Activated CD4-positive, CD25-positive, alpha-beta regulatory T cell (primary cell): ENCODE measurements at regions not wholly inside any gene's neighbourhood (a gene's known extent, or its start where the extent isn't known, plus 50 kb on each side); places are given as distances from the start of the nearest gene placed in this dataset.

Source experiments
- DNase-seq, 4 experiments: peaks; one replicate each; lab custom pipeline; 2025; lab: John Stamatoyannopoulos, UW

- no peak for DNase-seq
These were observed 88.0 kb upstream of the SETBP1 start for GRCh38 chr18:44592639-44593038.

DNA sequence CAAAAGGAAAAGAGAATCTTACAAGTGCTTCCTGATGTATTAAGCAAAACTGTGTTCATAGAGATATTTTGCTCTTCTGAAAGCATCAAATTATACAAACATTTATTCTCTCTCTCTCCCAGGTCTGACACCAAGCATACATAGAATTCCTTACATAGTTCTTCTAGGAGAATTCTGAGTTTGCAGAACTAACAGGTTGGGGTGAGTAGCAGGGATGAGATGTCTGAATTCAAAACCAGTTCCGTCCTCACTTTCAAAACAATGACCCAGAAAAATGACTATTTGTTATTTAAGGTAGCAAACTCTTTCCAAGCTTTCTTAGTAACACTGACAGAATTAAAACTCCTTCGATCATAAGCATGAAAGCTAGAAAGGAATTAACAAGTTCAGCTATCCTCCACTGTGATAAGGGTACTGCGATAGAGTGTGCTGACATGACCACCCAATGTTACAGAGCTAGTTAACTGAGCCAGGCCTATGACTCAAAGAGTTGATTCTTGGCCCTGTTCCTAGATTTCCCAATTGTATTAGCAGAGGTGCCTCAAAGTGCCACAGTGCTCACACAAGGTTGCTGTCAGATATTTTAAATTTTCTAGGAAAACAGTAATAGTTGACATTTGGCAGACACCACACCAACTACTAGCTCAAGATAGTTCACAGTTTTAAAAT is 85.8 kb upstream of the SETBP1 start:
- no peak for DNase-seq

DNA sequence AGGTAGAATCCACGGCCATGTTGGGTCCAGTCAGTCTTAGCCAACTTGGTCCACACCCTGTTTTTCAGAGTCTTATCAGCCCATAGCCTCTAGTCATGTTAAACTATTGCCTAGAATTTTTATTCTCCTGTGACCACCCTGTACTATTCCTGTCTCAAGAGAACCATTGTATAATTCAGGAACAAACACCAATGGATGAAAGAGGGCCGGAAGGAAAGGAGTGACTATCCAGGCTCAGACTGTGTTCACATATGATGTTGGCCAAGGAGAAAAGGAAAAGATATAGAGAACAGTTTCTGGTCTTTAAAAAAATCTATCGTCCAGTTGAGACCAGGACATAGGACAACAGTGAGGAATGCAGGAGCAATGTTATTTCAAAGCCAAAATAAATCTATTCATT is 82.9 kb upstream of the SETBP1 start:
- DNase-seq: no peak

DNA sequence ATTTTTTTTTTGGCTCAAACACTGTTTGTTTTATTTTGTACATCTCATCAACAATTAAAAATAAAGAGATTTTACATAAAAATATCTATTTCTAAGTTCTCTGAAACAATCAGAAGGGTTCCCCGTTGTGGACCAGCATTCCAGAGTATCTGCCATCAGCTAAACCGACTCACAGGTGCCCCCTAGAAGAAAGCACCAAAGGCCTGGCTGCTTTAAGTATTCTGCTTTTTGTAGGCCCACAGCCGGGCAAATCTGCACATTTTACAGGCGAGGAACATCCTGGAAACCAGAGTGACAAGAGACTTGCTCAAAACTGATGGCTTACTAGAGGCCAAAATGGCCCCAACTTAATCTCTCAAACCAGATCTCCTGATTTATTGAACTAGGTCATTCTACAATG is 82.2 kb upstream of the SETBP1 start:
- DNase-seq: no peak

DNA sequence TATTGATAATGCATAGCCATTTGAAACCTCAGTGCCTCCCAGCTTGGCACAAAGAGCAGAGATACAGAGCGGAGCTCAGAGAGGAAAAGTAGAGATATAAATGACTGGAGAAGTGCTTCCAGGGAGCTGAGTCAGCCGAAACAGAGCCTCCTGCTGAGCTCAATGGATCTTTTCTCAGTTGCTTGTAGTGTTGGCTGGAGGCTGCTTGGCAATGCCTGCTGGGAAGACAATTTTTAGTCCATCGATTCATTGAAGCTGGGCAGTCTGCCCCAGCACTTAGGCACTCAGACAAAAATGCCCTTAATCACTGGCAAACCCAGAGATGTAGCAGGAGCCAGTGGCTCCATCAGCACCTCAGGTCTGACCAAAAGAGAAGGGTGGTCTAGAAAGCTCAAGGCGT is 81.3 kb upstream of the SETBP1 start:
- no peak for DNase-seq

DNA sequence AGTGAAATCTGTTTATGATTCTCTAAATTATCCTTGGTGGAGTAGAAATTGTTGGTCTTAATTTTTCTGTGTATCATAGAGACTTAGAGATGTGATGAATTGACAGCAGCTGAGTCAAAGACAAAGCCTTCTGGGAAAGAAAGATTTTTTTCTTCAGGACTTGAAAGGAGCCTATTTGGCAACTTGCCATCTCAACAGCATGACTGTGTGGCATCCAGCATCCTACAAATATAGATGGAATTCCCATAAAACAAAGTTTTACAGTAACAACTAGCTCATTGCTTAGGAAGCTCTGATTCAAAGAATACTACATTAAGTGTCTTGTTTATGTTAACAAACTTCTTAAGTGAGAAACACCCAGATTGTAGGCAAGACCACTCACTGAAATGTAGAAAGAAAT is 79.2 kb upstream of the SETBP1 start:
- DNase-seq: no peak

DNA sequence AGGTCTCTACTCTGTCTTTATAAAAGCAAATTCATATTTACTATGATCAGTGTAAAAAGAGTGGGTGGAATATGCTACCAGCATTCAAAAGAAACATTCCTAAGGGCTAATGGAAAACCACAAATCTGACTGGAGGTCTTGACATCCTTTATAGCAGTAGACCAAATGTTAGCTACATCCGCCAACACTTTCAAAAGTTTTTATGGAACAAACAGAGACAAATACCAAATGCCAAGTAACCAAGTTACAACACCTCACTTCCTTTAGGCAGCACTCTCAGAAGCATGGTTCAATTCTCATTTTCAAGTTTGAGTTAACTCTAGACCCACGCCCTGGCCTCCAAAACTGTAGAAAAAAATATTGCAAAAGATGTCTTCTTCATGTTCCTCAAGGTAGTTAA is 78.3 kb upstream of the SETBP1 start:
- no peak for DNase-seq

DNA sequence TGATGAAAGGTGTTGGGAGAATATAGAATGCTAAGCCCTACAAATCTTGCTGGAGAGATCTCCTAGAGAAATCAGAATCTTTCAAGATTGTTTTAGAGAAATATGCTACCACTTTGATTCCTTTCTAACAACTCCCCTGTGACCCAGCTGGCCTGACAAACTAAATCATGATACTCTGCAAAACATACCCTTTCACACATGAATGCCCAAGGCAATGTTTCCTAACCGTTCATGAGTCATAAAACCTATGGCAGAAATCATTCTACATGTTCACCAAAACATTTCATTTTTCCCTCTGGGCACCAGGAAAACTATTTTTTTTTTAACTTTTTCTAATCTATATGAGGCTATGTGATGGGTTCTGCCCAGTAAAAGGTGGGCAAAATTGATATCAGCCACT is 77.8 kb upstream of the SETBP1 start:
- DNase-seq: no peak

GRCh38 chr18:44609181-44609941 is 71.3 kb upstream of the SETBP1 start:
- no peak for DNase-seq

GRCh38 chr18:44620812-44621211 is 59.9 kb upstream of the SETBP1 start:
- DNase-seq: no peak

GRCh38 chr18:44624052-44624451 is 56.6 kb upstream of the SETBP1 start:
- no peak for DNase-seq

GRCh38 chr18:44625386-44625785 is 55.3 kb upstream of the SETBP1 start:
- DNase-seq: no peak

DNA sequence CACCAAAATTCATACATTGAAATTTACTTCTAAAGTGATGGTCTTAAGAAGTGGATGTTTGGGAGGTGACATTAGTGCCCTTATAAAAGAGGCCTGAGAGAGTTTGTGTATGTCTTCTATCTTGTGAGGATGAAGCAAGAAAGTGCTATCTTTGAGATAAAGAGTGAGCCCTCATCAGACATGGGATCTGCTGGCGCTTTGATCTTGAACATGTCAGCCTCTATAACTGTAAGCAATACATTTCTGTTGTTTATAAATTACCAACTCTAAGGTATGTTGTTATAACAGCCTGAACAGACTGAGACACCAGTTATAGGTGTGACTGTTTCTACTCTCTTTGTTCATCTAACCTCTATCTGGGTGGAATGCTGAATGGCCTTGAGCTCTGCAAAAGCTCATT is 54.5 kb upstream of the SETBP1 start:
- no peak for DNase-seq

- no peak for DNase-seq
These were observed 53.9 kb upstream of the SETBP1 start for GRCh38 chr18:44626807-44627206.

DNA sequence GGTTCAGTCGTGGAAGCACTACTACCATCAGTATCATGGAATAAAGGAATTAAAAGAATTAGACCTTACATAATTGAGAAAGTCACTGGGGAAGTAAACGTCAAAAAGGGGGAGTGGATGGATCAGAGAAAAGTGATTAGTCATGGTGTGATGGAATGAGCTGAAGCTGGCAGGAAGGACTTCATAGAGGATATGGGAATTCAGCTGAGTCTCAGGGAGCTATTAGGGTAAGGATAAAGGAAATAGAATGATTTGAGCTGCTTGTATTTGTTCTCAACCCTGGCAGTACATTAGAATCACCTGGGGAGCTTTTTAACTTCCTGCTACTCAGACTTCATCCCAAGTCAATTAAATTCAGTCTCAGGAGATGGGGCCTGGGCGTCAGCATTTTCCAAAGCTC is 53.4 kb upstream of the SETBP1 start:
- DNase-seq: no peak

GRCh38 chr18:44629406-44629805 is 51.3 kb upstream of the SETBP1 start:
- no peak for DNase-seq

GRCh38 chr18:44630118-44630517 is 50.6 kb upstream of the SETBP1 start:
- DNase-seq: no peak
